CD4-positive, alpha-beta T cell (primary cell): ENCODE measurements at regions not wholly inside any gene's neighbourhood (a gene's known extent, or its start where the extent isn't known, plus 50 kb on each side); places are given as distances from the start of the nearest gene placed in this dataset.

ENCODE experiments used
- ATAC-seq: fragments of 200-7000 bp; cut with Tn5 transposase; one replicate; pipeline ENCODE4 v1.10.0; 2022; ENCODE audit warnings: mild to moderate bottlenecking; ENCODE audit not compliant: poor library complexity
- CTCF ChIA-PET: fragments of 350-600 bp; sonication (Branson Sonifier 250); formaldehyde crosslinking; loops from one replicate; lab custom pipeline; 2021; ENCODE audit warnings: antibody characterized with exemption, inconsistent platforms; lab: Charles Lee
- POLR2A ChIA-PET: fragments of 350-600 bp; sonication (Branson Sonifier 250); formaldehyde crosslinking; loops from one replicate; lab custom pipeline; 2021; ENCODE audit warnings: antibody characterized with exemption, inconsistent platforms; lab: Charles Lee
- DNase-seq, 14 experiments: peaks; one replicate each; pipeline ENCODE4 v3.0.0-alpha.2; 2013 to 2020; ENCODE audit warnings: mixed read lengths in 2 of 14
- H3K27ac ChIP-seq, 2 donors: one replicate each; pipeline versions ENCODE4 v1.5.1 to v1.7.0; 2013; ENCODE audit warnings: low read length in 2 of 2, low read depth in 1 of 2, mild to moderate bottlenecking in 1 of 2
- H3K27me3 ChIP-seq, 2 experiments: 1 replicate in 1 of 2; 2 replicates in 1 of 2; pipeline versions ENCODE4 v1.6.1 to v1.7.0; 2013; ENCODE audit warnings: low read length in 2 of 2, control low read depth in 1 of 2, mild to moderate bottlenecking in 1 of 2, moderate library complexity in 1 of 2; ENCODE audit not compliant: insufficient read depth in 2 of 2, control insufficient read depth in 1 of 2
- H3K36me3 ChIP-seq: one replicate; pipeline ENCODE4 v1.6.1; 2013; ENCODE audit warnings: low read length, control low read depth; ENCODE audit not compliant: insufficient read depth
- H3K4me1 ChIP-seq: one replicate; pipeline ENCODE4 v1.6.1; 2013; ENCODE audit warnings: low read length, control low read depth; ENCODE audit not compliant: insufficient read depth
- H3K4me3 ChIP-seq: one replicate; pipeline ENCODE4 v1.5.1; 2013; ENCODE audit warnings: mild to moderate bottlenecking, low read length, moderate library complexity
- H3K9me3 ChIP-seq, 2 experiments: 1 replicate in 1 of 2; 2 replicates in 1 of 2; pipeline versions ENCODE4 v1.6.1 to v1.7.0; 2013; ENCODE audit warnings: low read length in 2 of 2, mild to moderate bottlenecking in 2 of 2, control low read depth in 1 of 2, moderate library complexity in 1 of 2; ENCODE audit not compliant: control insufficient read depth in 1 of 2, insufficient read depth in 1 of 2
- H3K27ac Mint-ChIP-seq: one replicate; pipeline ENCODE4 v1.8.0; 2020; ENCODE audit warnings: mixed read lengths
- H3K27me3 Mint-ChIP-seq: one replicate; pipeline ENCODE4 v1.8.0; 2021; ENCODE audit warnings: mixed read lengths
- H3K36me3 Mint-ChIP-seq: one replicate; pipeline ENCODE4 v1.8.0; 2021; ENCODE audit warnings: low read depth, mixed read lengths
- H3K4me1 Mint-ChIP-seq: one replicate; pipeline ENCODE4 v1.8.0; 2021; ENCODE audit warnings: low read depth, mixed read lengths
- H3K4me3 Mint-ChIP-seq: one replicate; pipeline ENCODE4 v1.8.0; 2020; ENCODE audit warnings: mild to moderate bottlenecking, mixed read lengths
- H3K9me3 Mint-ChIP-seq: one replicate; pipeline ENCODE4 v1.8.0; 2020; ENCODE audit warnings: mixed read lengths
- intact Hi-C, 2 experiments: fragments of 100-400 bp; cut with DNase I in 1 of 2; cut with micrococcal nuclease in 1 of 2; formaldehyde crosslinking; loops; one replicate each; pipeline versions ENCODE4 v1.15.1 to v1.9.0; 2023 to 2025; cut with DNase I, micrococcal nuclease
- TF ChIP-seq, protein P1 (sequence below): fragments of 200-600 bp; IDR thresholded peaks from one replicate; pipeline ENCODE4 v1.8.0; 2022; ENCODE audit warnings: antibody characterized with exemption, mild to moderate bottlenecking

DNA sequence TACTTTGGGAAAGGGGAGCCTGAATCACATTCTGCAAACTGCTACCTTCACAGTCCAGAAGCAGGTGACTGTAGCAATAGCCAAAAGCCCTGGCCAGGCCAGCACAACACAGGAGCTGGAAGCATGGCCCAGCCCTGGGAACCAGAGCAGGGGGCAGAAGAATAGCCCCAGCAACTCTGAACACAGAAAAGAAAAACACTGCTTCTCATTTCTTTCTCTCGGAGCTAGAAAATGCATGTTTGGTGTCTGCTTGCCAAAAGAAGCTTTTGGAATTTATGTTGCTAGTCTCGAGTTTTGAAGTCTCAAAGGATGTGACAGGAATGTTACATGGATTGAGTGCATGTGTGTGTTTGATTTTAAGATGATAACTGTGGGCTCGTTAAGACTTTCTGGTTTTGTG is 79.8 kb upstream of the SCAF8 start:
- POLR2A ChIA-PET: no interaction called here
- DNase-seq (no peak), ATAC-seq (no peak)
- H3K4me3 Mint-ChIP-seq: no peak overlapping the region
- TF ChIP-seq, protein P1, sequence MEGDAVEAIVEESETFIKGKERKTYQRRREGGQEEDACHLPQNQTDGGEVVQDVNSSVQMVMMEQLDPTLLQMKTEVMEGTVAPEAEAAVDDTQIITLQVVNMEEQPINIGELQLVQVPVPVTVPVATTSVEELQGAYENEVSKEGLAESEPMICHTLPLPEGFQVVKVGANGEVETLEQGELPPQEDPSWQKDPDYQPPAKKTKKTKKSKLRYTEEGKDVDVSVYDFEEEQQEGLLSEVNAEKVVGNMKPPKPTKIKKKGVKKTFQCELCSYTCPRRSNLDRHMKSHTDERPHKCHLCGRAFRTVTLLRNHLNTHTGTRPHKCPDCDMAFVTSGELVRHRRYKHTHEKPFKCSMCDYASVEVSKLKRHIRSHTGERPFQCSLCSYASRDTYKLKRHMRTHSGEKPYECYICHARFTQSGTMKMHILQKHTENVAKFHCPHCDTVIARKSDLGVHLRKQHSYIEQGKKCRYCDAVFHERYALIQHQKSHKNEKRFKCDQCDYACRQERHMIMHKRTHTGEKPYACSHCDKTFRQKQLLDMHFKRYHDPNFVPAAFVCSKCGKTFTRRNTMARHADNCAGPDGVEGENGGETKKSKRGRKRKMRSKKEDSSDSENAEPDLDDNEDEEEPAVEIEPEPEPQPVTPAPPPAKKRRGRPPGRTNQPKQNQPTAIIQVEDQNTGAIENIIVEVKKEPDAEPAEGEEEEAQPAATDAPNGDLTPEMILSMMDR: no peak
- no peaks in the 10 kb centered on the region for H3K4me1 ChIP-seq
- H3K9me3 ChIP-seq: no peaks in the 10 kb centered on the region
- no peaks in the 10 kb centered on the region for H3K36me3 Mint-ChIP-seq
- no peak overlapping the region for H3K4me3 ChIP-seq
- intact Hi-C loops: no loop called here
- CTCF ChIA-PET: no interaction called here
- no peaks in the 10 kb centered on the region for H3K4me1 Mint-ChIP-seq
- no peak overlapping the region for H3K27ac ChIP-seq
- H3K9me3 Mint-ChIP-seq: no peaks in the 10 kb centered on the region
- H3K27me3 ChIP-seq: no peaks in the 10 kb centered on the region
- H3K27me3 Mint-ChIP-seq: no peaks in the 10 kb centered on the region
- H3K27ac Mint-ChIP-seq: no peak overlapping the region
- no peaks in the 10 kb centered on the region for H3K36me3 ChIP-seq

DNA sequence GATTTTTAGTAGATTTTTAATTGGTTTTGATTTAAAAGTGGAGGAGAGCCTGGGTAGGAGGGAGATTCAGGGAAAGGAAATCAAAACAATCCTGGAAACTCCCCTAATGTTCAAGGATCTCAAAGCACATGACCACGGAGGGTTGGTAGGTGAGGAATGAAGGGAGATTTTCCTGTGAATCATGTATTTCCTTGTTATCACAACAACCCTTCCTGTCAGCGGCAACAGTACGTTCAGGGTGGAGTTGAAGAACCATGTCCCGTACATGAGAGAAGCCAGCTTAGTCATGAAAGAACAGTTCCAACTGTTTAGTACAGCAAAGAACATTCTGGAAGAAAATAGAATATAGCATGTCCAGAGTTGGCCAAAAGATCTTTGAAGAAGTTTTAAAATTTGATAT is 79.4 kb upstream of the SCAF8 start:
- no peak overlapping the region for H3K4me3 Mint-ChIP-seq
- no peak for ATAC-seq

DNA sequence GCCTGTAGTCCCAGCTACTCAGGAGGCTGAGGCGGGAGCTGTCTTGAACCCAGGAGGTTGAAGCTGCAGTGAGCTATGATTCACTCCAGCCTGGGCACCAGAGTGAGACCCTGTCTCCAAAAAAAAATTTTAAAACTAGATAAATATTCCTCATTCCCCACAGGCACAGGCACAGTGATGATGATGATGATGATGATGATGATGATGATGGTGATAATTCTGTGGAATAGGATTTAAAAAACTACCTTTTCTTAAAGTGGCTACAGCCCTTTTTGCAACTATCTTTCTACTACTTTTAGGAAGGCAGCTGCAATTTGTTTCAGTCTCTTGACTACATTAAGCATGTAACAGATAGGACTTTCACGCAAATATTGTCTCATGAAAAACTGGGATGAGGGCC is 76.6 kb upstream of the SCAF8 start:
- intact Hi-C loops: no loop called here
- Histone ChIP-seq H3K36me3 (no peaks in the 10 kb centered on the region), H3K9me3 (no peaks in the 10 kb centered on the region), H3K27ac (no peak overlapping the region), H3K4me1 (no peaks in the 10 kb centered on the region), H3K27me3 (no peaks in the 10 kb centered on the region), H3K4me3 (no peak overlapping the region)
- ChIA-PET CTCF (no interaction called here), POLR2A (no interaction called here)
- Mint-ChIP-seq H3K4me3 (no peak overlapping the region), H3K27me3 (peaks cover 6% of the 10 kb centered on the region), H3K27ac (no peak overlapping the region), H3K4me1 (no peaks in the 10 kb centered on the region), H3K9me3 (no peaks in the 10 kb centered on the region), H3K36me3 (no peaks in the 10 kb centered on the region)
- ATAC-seq (no peak), DNase-seq (no peak)
- TF ChIP-seq, protein P1: no peak

More for the DNA sequence above, 79.4 kb upstream of the SCAF8 start:
- Histone ChIP-seq H3K27me3 (no peaks in the 10 kb centered on the region), H3K9me3 (no peaks in the 10 kb centered on the region), H3K27ac (no peak overlapping the region), H3K36me3 (no peaks in the 10 kb centered on the region), H3K4me1 (no peaks in the 10 kb centered on the region), H3K4me3 (no peak overlapping the region)
- intact Hi-C loops: no loop called here
- no peak for DNase-seq
- Mint-ChIP-seq H3K27ac (no peak overlapping the region), H3K36me3 (no peaks in the 10 kb centered on the region), H3K27me3 (no peaks in the 10 kb centered on the region), H3K4me1 (no peaks in the 10 kb centered on the region), H3K9me3 (no peaks in the 10 kb centered on the region)
- TF ChIP-seq, protein P1: no peak
- ChIA-PET CTCF (no interaction called here), POLR2A (no interaction called here)
